ENCODE measurements at regions not wholly inside any gene's neighbourhood (a gene's known extent, or its start where the extent isn't known, plus 50 kb on each side); places are given as distances from the start of the nearest gene placed in this dataset.

DNA sequence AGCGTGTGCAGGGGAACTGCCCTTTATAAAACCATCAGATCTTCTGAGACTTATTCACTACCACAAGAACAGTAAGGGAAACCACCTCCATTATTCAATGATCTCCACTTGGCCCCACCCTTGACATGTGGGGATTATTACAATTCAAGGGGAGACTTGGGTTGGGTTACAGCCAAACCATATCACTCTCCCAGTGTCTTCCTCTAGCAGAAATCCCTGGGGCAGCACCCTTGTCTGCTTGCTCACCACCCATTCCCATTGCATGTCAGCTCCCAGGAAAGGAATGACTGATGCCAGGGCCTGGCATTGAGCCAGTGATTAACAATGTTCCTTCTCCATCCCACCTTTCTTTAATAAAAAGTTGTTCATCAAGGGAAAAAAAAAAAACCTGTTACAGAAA lies 199.0 kb downstream of the IRX1 start:
- POLR2A ChIA-PET, result no interaction called here
- FAIRE-seq, result no peak

DNA sequence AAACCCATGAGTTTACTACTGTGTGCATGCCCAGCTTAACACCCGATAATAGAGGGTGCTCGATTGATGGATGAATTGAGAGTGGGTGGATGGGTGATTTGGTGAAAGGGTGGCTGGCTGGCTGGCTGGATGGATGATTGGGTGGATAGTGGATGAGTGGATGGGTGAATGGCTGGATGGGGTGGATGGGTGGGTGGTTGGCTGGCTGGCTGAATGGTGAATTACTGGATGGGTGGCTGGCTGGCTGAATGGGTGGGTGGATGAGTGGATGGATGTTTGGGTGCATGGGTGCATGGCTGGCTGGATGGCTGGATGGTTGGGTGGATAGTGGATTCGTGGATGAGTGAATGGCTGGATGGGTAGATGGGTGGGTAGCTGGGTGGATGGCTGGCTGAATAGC lies 201.1 kb downstream of the IRX1 start:
- no peak overlapping the region for H3K4me3 ChIP-seq (replicated peaks in 1 of 3; ENCODE audit: insufficient read depth in 1 of 3, low read depth in 1 of 3, low read length in 3 of 3)
- ChIA-PET POLR2A (no interaction called here), CTCF (no interaction called here)
- H3K4me2 ChIP-seq (ENCODE audit: insufficient read depth, low read length), result no peak overlapping the region
- TF ChIP-seq POLR2A (IDR thresholded peaks at IDR 0.05; ENCODE audit: low read depth, low read length) (no peak), MYC (IDR thresholded peaks at IDR 0.05; ENCODE audit: low read depth, low read length) (no peak), JUN (IDR thresholded peaks at IDR 0.05; ENCODE audit: borderline replicate concordance, insufficient read depth, insufficient read length, low read depth) (no peak), GATA2 (IDR thresholded peaks at IDR 0.05; ENCODE audit: insufficient read depth, insufficient read length, low read depth, low read length) (no peak)
- TF ChIP-seq, protein P1, sequence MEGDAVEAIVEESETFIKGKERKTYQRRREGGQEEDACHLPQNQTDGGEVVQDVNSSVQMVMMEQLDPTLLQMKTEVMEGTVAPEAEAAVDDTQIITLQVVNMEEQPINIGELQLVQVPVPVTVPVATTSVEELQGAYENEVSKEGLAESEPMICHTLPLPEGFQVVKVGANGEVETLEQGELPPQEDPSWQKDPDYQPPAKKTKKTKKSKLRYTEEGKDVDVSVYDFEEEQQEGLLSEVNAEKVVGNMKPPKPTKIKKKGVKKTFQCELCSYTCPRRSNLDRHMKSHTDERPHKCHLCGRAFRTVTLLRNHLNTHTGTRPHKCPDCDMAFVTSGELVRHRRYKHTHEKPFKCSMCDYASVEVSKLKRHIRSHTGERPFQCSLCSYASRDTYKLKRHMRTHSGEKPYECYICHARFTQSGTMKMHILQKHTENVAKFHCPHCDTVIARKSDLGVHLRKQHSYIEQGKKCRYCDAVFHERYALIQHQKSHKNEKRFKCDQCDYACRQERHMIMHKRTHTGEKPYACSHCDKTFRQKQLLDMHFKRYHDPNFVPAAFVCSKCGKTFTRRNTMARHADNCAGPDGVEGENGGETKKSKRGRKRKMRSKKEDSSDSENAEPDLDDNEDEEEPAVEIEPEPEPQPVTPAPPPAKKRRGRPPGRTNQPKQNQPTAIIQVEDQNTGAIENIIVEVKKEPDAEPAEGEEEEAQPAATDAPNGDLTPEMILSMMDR (IDR thresholded peaks at IDR 0.05; ENCODE audit: extremely low read depth in 1 of 2, insufficient read depth in 1 of 2, low read depth in 1 of 2, low read length in 2 of 2), result no peak
- dilution Hi-C loops (cut with MboI; ENCODE audit: extremely low pct_ligation_motif_present, low sequenced_read_pairs), result no loop called here
- no peak overlapping the region for H2AFZ ChIP-seq (ENCODE audit: low read depth, low read length)
- peaks cover 8% of the 10 kb centered on the region for H3K9me3 ChIP-seq (replicated peaks; ENCODE audit: control insufficient read depth, insufficient read depth, low read length)
- H3K9me1 ChIP-seq (replicated peaks; ENCODE audit: control insufficient read depth, extremely low read depth, insufficient read depth, low read length), result no peaks in the 10 kb centered on the region
- no peak overlapping the region for H3K9ac ChIP-seq (replicated peaks; ENCODE audit: extremely low read depth, insufficient read depth, low read length)
- DNase-seq (ENCODE audit: low read depth, low spot score) (no peak), FAIRE-seq (no peak)
- no peaks in the 10 kb centered on the region for H4K20me1 ChIP-seq (replicated peaks; ENCODE audit: control insufficient read depth, extremely low read depth, insufficient read depth, low read length)
- intact Hi-C loops (cut with micrococcal nuclease), result no loop called here
- H3K79me2 ChIP-seq (ENCODE audit: control insufficient read depth, insufficient read depth, low read length), result no peaks in the 10 kb centered on the region
- H3K36me3 ChIP-seq (ENCODE audit: control insufficient read depth in 2 of 2, extremely low read depth in 1 of 2, insufficient read depth in 2 of 2, low read length in 2 of 2), result no peaks in the 10 kb centered on the region
- no TSS peak for BruUV-seq (replicated peaks)
- no peaks in the 10 kb centered on the region for H3K4me1 ChIP-seq (ENCODE audit: control insufficient read depth, extremely low read depth, insufficient read depth, low read length)
- H3K27ac ChIP-seq (ENCODE audit: insufficient read depth, low read depth, low read length), result no peak overlapping the region
- H3K27me3 ChIP-seq (ENCODE audit: control insufficient read depth in 2 of 2, insufficient read depth in 2 of 2, low read length in 2 of 2), result no peaks in the 10 kb centered on the region

More for the DNA sequence above, 199.0 kb downstream of the IRX1 start:
- no peak overlapping the region for H3K4me3 ChIP-seq (replicated peaks in 1 of 3; ENCODE audit: insufficient read depth in 1 of 3, low read depth in 1 of 3, low read length in 3 of 3)
- H3K27ac ChIP-seq (ENCODE audit: insufficient read depth, low read depth, low read length), result no peak overlapping the region
- H3K9me1 ChIP-seq (replicated peaks; ENCODE audit: control insufficient read depth, extremely low read depth, insufficient read depth, low read length), result no peaks in the 10 kb centered on the region
- H3K27me3 ChIP-seq (ENCODE audit: control insufficient read depth in 2 of 2, insufficient read depth in 2 of 2, low read length in 2 of 2), result no peaks in the 10 kb centered on the region
- BruUV-seq (replicated peaks), result no TSS peak
- peaks cover 12% of the 10 kb centered on the region for H3K9me3 ChIP-seq (replicated peaks; ENCODE audit: control insufficient read depth, insufficient read depth, low read length)
- H3K4me1 ChIP-seq (ENCODE audit: control insufficient read depth, extremely low read depth, insufficient read depth, low read length), result no peaks in the 10 kb centered on the region
- H3K9ac ChIP-seq (replicated peaks; ENCODE audit: extremely low read depth, insufficient read depth, low read length), result no peak overlapping the region
- no peak for DNase-seq (ENCODE audit: low read depth, low spot score)
- H2AFZ ChIP-seq (ENCODE audit: low read depth, low read length), result no peak overlapping the region
- no peaks in the 10 kb centered on the region for H4K20me1 ChIP-seq (replicated peaks; ENCODE audit: control insufficient read depth, extremely low read depth, insufficient read depth, low read length)
- H3K36me3 ChIP-seq (ENCODE audit: control insufficient read depth in 2 of 2, extremely low read depth in 1 of 2, insufficient read depth in 2 of 2, low read length in 2 of 2), result no peaks in the 10 kb centered on the region
- TF ChIP-seq MYC (IDR thresholded peaks at IDR 0.05; ENCODE audit: low read depth, low read length), result no peak
- TF ChIP-seq, protein P2, sequence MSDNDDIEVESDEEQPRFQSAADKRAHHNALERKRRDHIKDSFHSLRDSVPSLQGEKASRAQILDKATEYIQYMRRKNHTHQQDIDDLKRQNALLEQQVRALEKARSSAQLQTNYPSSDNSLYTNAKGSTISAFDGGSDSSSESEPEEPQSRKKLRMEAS (IDR thresholded peaks at IDR 0.05; ENCODE audit: insufficient read depth, insufficient read length), result no peak
- TF ChIP-seq POLR2A (IDR thresholded peaks at IDR 0.05; ENCODE audit: low read depth, low read length), result no peak
- no peak for TF ChIP-seq EZH2 (IDR thresholded peaks at IDR 0.05; ENCODE audit: borderline replicate concordance, low read depth, low read length, severe bottlenecking)
- dilution Hi-C loops (cut with MboI; ENCODE audit: extremely low pct_ligation_motif_present, low sequenced_read_pairs), result no loop called here
- CTCF ChIA-PET, result no interaction called here
- H3K4me2 ChIP-seq (ENCODE audit: insufficient read depth, low read length), result no peak overlapping the region
- intact Hi-C loops (cut with micrococcal nuclease), result no loop called here
- H3K79me2 ChIP-seq (ENCODE audit: control insufficient read depth, insufficient read depth, low read length), result no peaks in the 10 kb centered on the region
